Endothelial cell of umbilical vein (primary cell): ENCODE measurements at regions not wholly inside any gene's neighbourhood (a gene's known extent, or its start where the extent isn't known, plus 50 kb on each side); places are given as distances from the start of the nearest gene placed in this dataset.

Source experiments
- BruUV-seq: library from RNA; stranded (reverse); fragments of 400-500 nt; replicated peaks from 2 replicates; lab custom pipeline; 2021; lab: Mats Ljungman, UMichigan
- CTCF ChIA-PET: fragments of 300-600, 350-600 bp; sonication (Branson Sonifier 250); formaldehyde crosslinking; loops from one replicate; lab custom pipeline; 2021; ENCODE audit warnings: antibody characterized with exemption, inconsistent platforms; lab: Charles Lee
- POLR2A ChIA-PET: fragments of 300-600, 350-600 bp; sonication (Branson Sonifier 250); formaldehyde crosslinking; loops from one replicate; lab custom pipeline; 2021; ENCODE audit warnings: antibody characterized with exemption, inconsistent platforms; lab: Charles Lee
- DNase-seq: peaks from one replicate; pipeline ENCODE4 v3.0.0-alpha.2; 2011; ENCODE audit warnings: low read depth, low spot score
- FAIRE-seq: peaks from 2 replicates; lab custom pipeline; 2011; peaks lifted over from hg19 to GRCh38; lab: Jason Lieb, UNC
- H2AFZ ChIP-seq: 2 replicates; pipeline ENCODE4 v1.6.0; 2012; ENCODE audit warnings: low read depth, low read length, control low read depth, inconsistent platforms
- H3K27ac ChIP-seq: 2 replicates; pipeline ENCODE4 v1.5.1; 2011; ENCODE audit warnings: low read depth, mild to moderate bottlenecking, control low read depth, low read length, moderate library complexity; ENCODE audit not compliant: insufficient read depth
- H3K27me3 ChIP-seq, 2 experiments: 2 replicates each; pipeline versions ENCODE4 v1.6.0 to v1.6.1; 2011; ENCODE audit warnings: low read length in 2 of 2, mixed read lengths in 1 of 2; ENCODE audit not compliant: control insufficient read depth in 2 of 2, insufficient read depth in 2 of 2
- H3K36me3 ChIP-seq, 2 experiments: 2 replicates in 1 of 2; 3 replicates in 1 of 2; pipeline ENCODE4 v1.5.1; 2011; ENCODE audit warnings: low read length in 2 of 2, mild to moderate bottlenecking in 1 of 2, moderate library complexity in 1 of 2; ENCODE audit not compliant: control insufficient read depth in 2 of 2, insufficient read depth in 2 of 2; ENCODE audit errors: extremely low read depth in 1 of 2
- H3K4me1 ChIP-seq: 3 replicates; pipeline ENCODE4 v1.5.1; 2011; ENCODE audit warnings: mild to moderate bottlenecking, low read length; ENCODE audit not compliant: control insufficient read depth, insufficient read depth; ENCODE audit errors: extremely low read depth
- H3K4me2 ChIP-seq: 2 replicates; pipeline ENCODE4 v1.6.1; 2011; ENCODE audit warnings: low read length, control low read depth, mixed read lengths; ENCODE audit not compliant: insufficient read depth
- H3K4me3 ChIP-seq, 3 experiments: fragments of 200-600 bp in 1 of 3; sonication (generic), shearing (Covaris generic) in 1 of 3; replicated peaks in 1 of 3; 2 replicates each; pipeline ENCODE4 v1.5.1; 2011 to 2016; ENCODE audit warnings: control low read depth in 3 of 3, low read length in 3 of 3, mild to moderate bottlenecking in 2 of 3, inconsistent platforms in 1 of 3, low read depth in 1 of 3, moderate library complexity in 1 of 3; ENCODE audit not compliant: insufficient read depth in 1 of 3
- H3K79me2 ChIP-seq: 2 replicates; pipeline ENCODE4 v1.6.0; 2012; ENCODE audit warnings: low read length, inconsistent platforms; ENCODE audit not compliant: control insufficient read depth, insufficient read depth
- H3K9ac ChIP-seq: replicated peaks from 2 replicates; pipeline ENCODE3; 2011; ENCODE audit warnings: low read length, control low read depth; ENCODE audit not compliant: insufficient read depth; ENCODE audit errors: extremely low read depth
- H3K9me1 ChIP-seq: replicated peaks from 3 replicates; pipeline ENCODE4 v1.6.0; 2011; ENCODE audit warnings: mild to moderate bottlenecking, low read length; ENCODE audit not compliant: control insufficient read depth, insufficient read depth; ENCODE audit errors: extremely low read depth
- H3K9me3 ChIP-seq: replicated peaks from 2 replicates; pipeline ENCODE4 v1.5.1; 2012; ENCODE audit warnings: low read length, inconsistent platforms; ENCODE audit not compliant: control insufficient read depth, insufficient read depth
- H4K20me1 ChIP-seq: replicated peaks from 2 replicates; pipeline ENCODE3; 2011; ENCODE audit warnings: mild to moderate bottlenecking, low read length; ENCODE audit not compliant: control insufficient read depth, insufficient read depth; ENCODE audit errors: extremely low read depth
- EZH2 ChIP-seq: IDR thresholded peaks from 2 replicates; pipeline ENCODE4 v1.6.1; 2012; ENCODE audit warnings: borderline replicate concordance, low read depth, mild to moderate bottlenecking, moderate library complexity, low read length, inconsistent platforms; ENCODE audit not compliant: severe bottlenecking
- FOS ChIP-seq: IDR thresholded peaks from 2 replicates; pipeline ENCODE4 v1.6.1; 2011; ENCODE audit warnings: mild to moderate bottlenecking, low read length, moderate library complexity, borderline replicate concordance; ENCODE audit not compliant: insufficient read depth
- GATA2 ChIP-seq: IDR thresholded peaks from 2 replicates; pipeline ENCODE4 v1.7.0; 2011; ENCODE audit warnings: low read depth, mild to moderate bottlenecking, moderate library complexity, mixed read lengths, low read length; ENCODE audit not compliant: insufficient read length, insufficient read depth
- JUN ChIP-seq: IDR thresholded peaks from 2 replicates; pipeline ENCODE4 v1.6.1; 2011; ENCODE audit warnings: borderline replicate concordance, low read depth; ENCODE audit not compliant: insufficient read length, insufficient read depth
- MYC ChIP-seq: IDR thresholded peaks from one replicate; pipeline ENCODE4 v1.6.1; 2011; ENCODE audit warnings: mild to moderate bottlenecking, low read depth, low read length
- POLR2A ChIP-seq: IDR thresholded peaks from 2 replicates; pipeline ENCODE4 v1.6.1; 2012; ENCODE audit warnings: low read depth, mild to moderate bottlenecking, control low read depth, low read length
- POLR2AphosphoS5 ChIP-seq: IDR thresholded peaks from 2 replicates; pipeline ENCODE4 v1.6.1; 2012; ENCODE audit warnings: low read depth, mild to moderate bottlenecking, control low read depth, low read length, moderate library complexity; ENCODE audit not compliant: insufficient read depth
- dilution Hi-C: fragments of 300-500 bp; cut with MboI; formaldehyde crosslinking; loops from one replicate; pipeline ENCODE4 v1.15.0; 2019; ENCODE audit warnings: low sequenced_read_pairs; ENCODE audit not compliant: extremely low pct_ligation_motif_present
- intact Hi-C: fragments of 100-400 bp; cut with micrococcal nuclease; formaldehyde crosslinking; loops from one replicate; pipeline ENCODE4 v1.10.0; 2022
- TF ChIP-seq, protein P1 (sequence below): IDR thresholded peaks from 2 replicates; pipeline ENCODE4 v1.6.1; 2011; ENCODE audit not compliant: insufficient read depth, insufficient read length
- TF ChIP-seq, protein P2 (sequence below), 2 donors: IDR thresholded peaks; 1 replicate in 1 of 2; 2 replicates in 1 of 2; pipeline ENCODE4 v1.5.1; 2011; ENCODE audit warnings: low read length in 2 of 2, mild to moderate bottlenecking in 2 of 2, moderate library complexity in 2 of 2, control low read depth in 1 of 2, inconsistent platforms in 1 of 2, low read depth in 1 of 2; ENCODE audit not compliant: insufficient read depth in 1 of 2; ENCODE audit errors: extremely low read depth in 1 of 2

DNA sequence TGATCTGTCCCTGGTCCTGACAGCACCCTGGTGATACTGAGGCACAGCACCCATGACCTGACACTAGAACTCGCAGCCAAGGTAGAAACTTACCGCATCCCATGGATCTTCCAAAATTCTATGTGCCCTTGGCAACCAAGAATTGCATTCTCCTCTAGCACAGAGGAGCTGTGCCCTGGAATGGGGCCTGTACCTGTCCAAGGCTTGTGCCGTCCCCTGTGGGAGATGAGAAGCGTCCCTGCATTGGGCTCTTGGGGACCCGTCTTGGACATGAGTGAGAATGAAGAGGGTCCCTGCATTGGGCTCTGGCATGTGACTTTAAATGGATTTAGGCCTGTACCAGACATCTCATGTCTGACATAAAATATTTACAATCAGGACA lies 67.1 kb downstream of the GGTLC2 start:
- no peak for FAIRE-seq

DNA sequence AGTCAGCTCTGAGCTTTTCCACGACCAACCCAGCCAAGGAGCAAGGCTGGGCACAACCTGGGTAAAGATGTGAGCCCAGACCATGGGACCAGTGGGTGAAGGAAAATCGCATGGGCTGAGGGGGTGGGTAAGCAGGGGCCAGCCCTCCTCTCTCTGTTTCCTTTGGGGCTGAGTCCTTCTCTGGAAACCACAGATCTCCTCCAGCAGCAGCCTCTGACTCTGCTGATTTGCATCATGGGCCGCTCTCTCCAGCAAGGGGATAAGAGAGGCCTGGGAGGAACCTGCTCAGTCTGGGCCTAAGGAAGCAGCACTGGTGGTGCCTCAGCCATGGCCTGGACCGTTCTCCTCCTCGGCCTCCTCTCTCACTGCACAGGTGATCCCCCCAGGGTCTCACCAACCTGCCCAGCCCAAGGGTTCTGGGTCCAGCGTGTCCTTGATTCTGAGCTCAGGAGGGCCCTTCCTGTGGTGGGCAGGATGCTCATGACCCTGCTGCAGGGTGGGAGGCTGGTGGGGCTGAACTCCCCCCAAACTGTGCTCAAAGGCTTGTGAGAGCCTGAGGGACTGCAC lies 67.8 kb downstream of the GGTLC2 start:
- H3K79me2 ChIP-seq, result no peaks in the 10 kb centered on the region
- intact Hi-C loops, result loop anchor here (5.0 kb wide), 1 partner anchor 35 kb away; no protein-coding TSS in a partner anchor

More for the DNA sequence above, 67.1 kb downstream of the GGTLC2 start:
- Histone ChIP-seq H3K79me2 (no peaks in the 10 kb centered on the region), H2AFZ (no peak overlapping the region), H3K4me1 (no peaks in the 10 kb centered on the region), H3K9ac (no peak overlapping the region), H3K9me3 (no peaks in the 10 kb centered on the region), H3K4me3 (no peak overlapping the region), H3K27ac (no peak overlapping the region), H3K27me3 (peaks cover 0 to 2% of the 10 kb centered on the region in 2 experiments), H3K4me2 (no peak overlapping the region), H3K9me1 (no peaks in the 10 kb centered on the region), H4K20me1 (no peaks in the 10 kb centered on the region), H3K36me3 (no peaks in the 10 kb centered on the region)
- BruUV-seq, result no TSS peak
- ChIA-PET CTCF (no interaction called here), POLR2A (no interaction called here)
- no peak for DNase-seq
- TF ChIP-seq FOS, result no peak
- intact Hi-C loops, result loop anchor here (5.0 kb wide), 1 partner anchor 36 kb away; no protein-coding TSS in a partner anchor
- dilution Hi-C loops, result no loop called here

More for the DNA sequence above, 67.8 kb downstream of the GGTLC2 start:
- FAIRE-seq (no peak), DNase-seq (no peak)
- no peak overlapping the region for H3K27ac ChIP-seq
- no peaks in the 10 kb centered on the region for H3K9me3 ChIP-seq
- H3K36me3 ChIP-seq, result no peaks in the 10 kb centered on the region
- no peaks in the 10 kb centered on the region for H3K4me1 ChIP-seq
- H3K9me1 ChIP-seq, result no peaks in the 10 kb centered on the region
- no TSS peak for BruUV-seq
- H3K4me3 ChIP-seq, result no peak overlapping the region
- H3K4me2 ChIP-seq, result no peak overlapping the region
- no peak overlapping the region for H3K9ac ChIP-seq
- TF ChIP-seq FOS, result no peak
- TF ChIP-seq, protein P1, sequence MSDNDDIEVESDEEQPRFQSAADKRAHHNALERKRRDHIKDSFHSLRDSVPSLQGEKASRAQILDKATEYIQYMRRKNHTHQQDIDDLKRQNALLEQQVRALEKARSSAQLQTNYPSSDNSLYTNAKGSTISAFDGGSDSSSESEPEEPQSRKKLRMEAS, result no peak
- TF ChIP-seq MYC, result no peak
- no peak for TF ChIP-seq EZH2
- TF ChIP-seq GATA2, result no peak
- no peak for TF ChIP-seq JUN
- TF ChIP-seq, protein P2, sequence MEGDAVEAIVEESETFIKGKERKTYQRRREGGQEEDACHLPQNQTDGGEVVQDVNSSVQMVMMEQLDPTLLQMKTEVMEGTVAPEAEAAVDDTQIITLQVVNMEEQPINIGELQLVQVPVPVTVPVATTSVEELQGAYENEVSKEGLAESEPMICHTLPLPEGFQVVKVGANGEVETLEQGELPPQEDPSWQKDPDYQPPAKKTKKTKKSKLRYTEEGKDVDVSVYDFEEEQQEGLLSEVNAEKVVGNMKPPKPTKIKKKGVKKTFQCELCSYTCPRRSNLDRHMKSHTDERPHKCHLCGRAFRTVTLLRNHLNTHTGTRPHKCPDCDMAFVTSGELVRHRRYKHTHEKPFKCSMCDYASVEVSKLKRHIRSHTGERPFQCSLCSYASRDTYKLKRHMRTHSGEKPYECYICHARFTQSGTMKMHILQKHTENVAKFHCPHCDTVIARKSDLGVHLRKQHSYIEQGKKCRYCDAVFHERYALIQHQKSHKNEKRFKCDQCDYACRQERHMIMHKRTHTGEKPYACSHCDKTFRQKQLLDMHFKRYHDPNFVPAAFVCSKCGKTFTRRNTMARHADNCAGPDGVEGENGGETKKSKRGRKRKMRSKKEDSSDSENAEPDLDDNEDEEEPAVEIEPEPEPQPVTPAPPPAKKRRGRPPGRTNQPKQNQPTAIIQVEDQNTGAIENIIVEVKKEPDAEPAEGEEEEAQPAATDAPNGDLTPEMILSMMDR (IDR thresholded peaks at IDR 0.05; ENCODE audit: extremely low read depth in 1 of 2, insufficient read depth in 1 of 2, low read depth in 1 of 2, low read length in 2 of 2), result no peak
- no peak for TF ChIP-seq POLR2A
- no peak for TF ChIP-seq POLR2AphosphoS5
- H3K27me3 ChIP-seq, result peaks cover 0 to 2% of the 10 kb centered on the region in 2 experiments
- POLR2A ChIA-PET, result no interaction called here
- no peak overlapping the region for H2AFZ ChIP-seq
- CTCF ChIA-PET, result no interaction called here
- no peaks in the 10 kb centered on the region for H4K20me1 ChIP-seq
- dilution Hi-C loops, result no loop called here
